Liver (tissue), 8 donors: ENCODE measurements at regions not wholly inside any gene's neighbourhood (a gene's known extent, or its start where the extent isn't known, plus 50 kb on each side); places are given as distances from the start of the nearest gene placed in this dataset.

Experiments used
- DNase-seq: peaks from one replicate; pipeline ENCODE4 v3.0.0-alpha.2; 2017; ENCODE audit warnings: low spot score
- H3K27ac ChIP-seq, 2 donors: one replicate each; pipeline ENCODE4 v1.7.0; 2013; ENCODE audit warnings: inconsistent platforms in 2 of 2, low read length in 2 of 2, control low read depth in 1 of 2, low read depth in 1 of 2, mild to moderate bottlenecking in 1 of 2
- H3K27me3 ChIP-seq, 4 donors: one replicate each; pipeline versions ENCODE4 v1.6.1 to v1.7.0; 2013; ENCODE audit warnings: low read length in 3 of 4, inconsistent platforms in 1 of 4, mild to moderate bottlenecking in 1 of 4, moderate library complexity in 1 of 4; ENCODE audit not compliant: control insufficient read depth in 4 of 4, insufficient read depth in 4 of 4
- H3K36me3 ChIP-seq, 4 donors: one replicate each; pipeline versions ENCODE4 v1.6.1 to v1.7.0; 2013; ENCODE audit warnings: low read length in 3 of 4, mild to moderate bottlenecking in 3 of 4, low read depth in 1 of 4, moderate library complexity in 1 of 4; ENCODE audit not compliant: control insufficient read depth in 4 of 4, insufficient read depth in 3 of 4
- H3K4me1 ChIP-seq, 4 donors: one replicate each; pipeline versions ENCODE4 v1.6.1 to v1.7.0; 2013; ENCODE audit warnings: low read length in 3 of 4, mild to moderate bottlenecking in 3 of 4, moderate library complexity in 1 of 4; ENCODE audit not compliant: control insufficient read depth in 4 of 4, insufficient read depth in 4 of 4
- H3K4me3 ChIP-seq, 3 donors: one replicate each; pipeline versions ENCODE4 v1.6.1 to v1.7.0; 2013; ENCODE audit warnings: low read length in 3 of 3, control low read depth in 1 of 3, low read depth in 1 of 3, mild to moderate bottlenecking in 1 of 3
- H3K9ac ChIP-seq, 2 donors: one replicate each; pipeline ENCODE4 v1.7.0; 2013; ENCODE audit warnings: low read length in 2 of 2, mild to moderate bottlenecking in 2 of 2, moderate library complexity in 2 of 2, control low read depth in 1 of 2, low read depth in 1 of 2
- H3K9me3 ChIP-seq, 4 donors: one replicate each; pipeline versions ENCODE4 v1.6.1 to v1.7.0; 2013; ENCODE audit warnings: low read length in 3 of 4; ENCODE audit not compliant: control insufficient read depth in 4 of 4
- ATF3 ChIP-seq: IDR thresholded peaks from 2 replicates; pipeline ENCODE4 v1.6.1; 2016; ENCODE audit warnings: antibody characterized with exemption
- CTCF ChIP-seq: fragments of 150-350 bp; IDR thresholded peaks from 2 replicates; pipeline ENCODE4 v1.5.1; 2017; ENCODE audit warnings: improper control_type of control experiment, low read depth, low read length; ENCODE audit not compliant: missing input control
- EGR1 ChIP-seq, 2 donors: IDR thresholded peaks; 2 replicates each; pipeline ENCODE4 v1.6.1; 2016 to 2018; ENCODE audit warnings: antibody characterized with exemption in 2 of 2, low read depth in 2 of 2
- FOXA1 ChIP-seq: IDR thresholded peaks from 2 replicates; pipeline ENCODE4 v1.6.1; 2016; ENCODE audit warnings: antibody characterized with exemption
- FOXA2 ChIP-seq: IDR thresholded peaks from 2 replicates; pipeline ENCODE4 v1.6.1; 2016; ENCODE audit warnings: antibody characterized with exemption
- GABPA ChIP-seq, 2 donors: IDR thresholded peaks in 1 of 2; conservative IDR thresholded peaks in 1 of 2; 2 replicates each; pipeline ENCODE4 v1.6.1; 2016; ENCODE audit warnings: antibody characterized with exemption in 2 of 2, mild to moderate bottlenecking in 1 of 2, moderate library complexity in 1 of 2
- HNF4A ChIP-seq, 2 donors: conservative IDR thresholded peaks; 2 replicates each; pipeline ENCODE4 v1.6.1; 2016; ENCODE audit warnings: antibody characterized with exemption in 2 of 2, mild to moderate bottlenecking in 2 of 2
- HNF4G ChIP-seq: IDR thresholded peaks from 2 replicates; pipeline ENCODE4 v1.6.1; 2016; ENCODE audit warnings: antibody characterized with exemption
- JUND ChIP-seq, 2 donors: IDR thresholded peaks; 2 replicates each; pipeline ENCODE4 v1.6.1; 2016; ENCODE audit warnings: antibody characterized with exemption in 2 of 2
- MAX ChIP-seq: IDR thresholded peaks from 2 replicates; pipeline ENCODE4 v1.6.1; 2016; ENCODE audit warnings: antibody characterized with exemption
- NR2F2 ChIP-seq: IDR thresholded peaks from 2 replicates; pipeline ENCODE4 v1.6.1; 2016; ENCODE audit warnings: antibody characterized with exemption
- RAD21 ChIP-seq, 2 donors: IDR thresholded peaks; 2 replicates each; pipeline ENCODE4 v1.6.1; 2016; ENCODE audit warnings: antibody characterized with exemption in 2 of 2, mild to moderate bottlenecking in 2 of 2
- REST ChIP-seq: IDR thresholded peaks from 2 replicates; pipeline ENCODE4 v1.6.1; 2016; ENCODE audit warnings: antibody characterized with exemption, mild to moderate bottlenecking
- RXRA ChIP-seq, 2 donors: IDR thresholded peaks; 2 replicates each; pipeline ENCODE4 v1.6.1; 2017 to 2018; ENCODE audit warnings: antibody characterized with exemption in 2 of 2, mild to moderate bottlenecking in 1 of 2
- SP1 ChIP-seq: IDR thresholded peaks from 2 replicates; pipeline ENCODE4 v1.6.1; 2018; ENCODE audit warnings: antibody characterized with exemption, mild to moderate bottlenecking
- TAF1 ChIP-seq: conservative IDR thresholded peaks from 2 replicates; pipeline ENCODE4 v1.6.1; 2016; ENCODE audit warnings: antibody characterized with exemption, mild to moderate bottlenecking
- YY1 ChIP-seq: IDR thresholded peaks from 2 replicates; pipeline ENCODE4 v1.6.1; 2016; ENCODE audit warnings: antibody characterized with exemption, mild to moderate bottlenecking
- ZBTB33 ChIP-seq: IDR thresholded peaks from 2 replicates; pipeline ENCODE4 v1.6.1; 2016; ENCODE audit warnings: antibody characterized with exemption
- WGBS: extraction: QIAGEN DNeasy Blood & Tissue Kit; methylation state at CpG from one replicate; pipeline ENCODE4 v1.1.7; 2013; 5-methylcytosine and 5-hydroxymethylcytosine counted together
- donor health status: healthy.
- donor health status: healthy.
- donor health status: healthy.
- donor health status: healthy.
- donor health status: healthy.

GRCh38 chr22:27378311-27378800 lies 423.2 kb downstream of the MN1 start:
- TF ChIP-seq FOXA2, result no peak
- TF ChIP-seq NR2F2, result no peak
- no peak for TF ChIP-seq RAD21 (IDR thresholded peaks at IDR 0.05)
- no peak for TF ChIP-seq JUND (IDR thresholded peaks at IDR 0.05)
- no peak for TF ChIP-seq HNF4A (conservative IDR thresholded peaks at IDR 0.05)
- no peak for TF ChIP-seq FOXA1
- TF ChIP-seq ATF3, result no peak
- TF ChIP-seq SP1, result no peak
- no peak for TF ChIP-seq TAF1
- no peak for TF ChIP-seq REST
- TF ChIP-seq GABPA (IDR thresholded peaks at IDR 0.05 in 1 of 2, conservative IDR thresholded peaks at IDR 0.05 in 1 of 2), result no peak
- TF ChIP-seq HNF4G, result no peak
- no peak for TF ChIP-seq RXRA (IDR thresholded peaks at IDR 0.05)
- no peak for TF ChIP-seq MAX
- TF ChIP-seq YY1, result no peak
- TF ChIP-seq ZBTB33, result no peak
- no peak for TF ChIP-seq CTCF
- TF ChIP-seq EGR1 (IDR thresholded peaks at IDR 0.05; ENCODE audit: low read depth in 2 of 2), result no peak
- DNase-seq, result no peak
- Histone ChIP-seq H3K9me3 (no peaks in the 10 kb centered on the region), H3K27ac (no peak overlapping the region), H3K36me3 (no peaks in the 10 kb centered on the region), H3K9ac (no peak overlapping the region), H3K4me3 (no peak overlapping the region), H3K27me3 (peaks cover 0 to 13% (median 0%) of the 10 kb centered on the region in 4 donors), H3K4me1 (no peaks in the 10 kb centered on the region)
- 48% methylated on average over 13 of the region's 13 CpGs for WGBS
